ENCODE measurements at regions not wholly inside any gene's neighbourhood (a gene's known extent, or its start where the extent isn't known, plus 50 kb on each side); places are given as distances from the start of the nearest gene placed in this dataset.

- H3K4me3 ChIP-seq (ENCODE audit: low read depth, low read length), result no peak overlapping the region
- in situ Hi-C loops (cut with HindIII; ENCODE audit: low sequenced_read_pairs), result no loop called here
- DNase-seq (ENCODE audit: low read depth, low spot score), result peak; percentile 65
- TF ChIP-seq CTCF (IDR thresholded peaks at IDR 0.05; ENCODE audit: low read depth, low read length), result no peak
Observed at GRCh38 chr1:221991221-221991620, 249.3 kb upstream of the DUSP10 start.

- no peak for TF ChIP-seq CTCF (IDR thresholded peaks at IDR 0.05; ENCODE audit: low read depth, low read length)
- no peak overlapping the region for H3K4me3 ChIP-seq (ENCODE audit: low read depth, low read length)
- DNase-seq (ENCODE audit: low read depth, low spot score), result no peak
- in situ Hi-C loops (cut with HindIII; ENCODE audit: low sequenced_read_pairs), result no loop called here
Observed at GRCh38 chr1:221989741-221990140, 247.9 kb upstream of the DUSP10 start.

- TF ChIP-seq CTCF (IDR thresholded peaks at IDR 0.05; ENCODE audit: low read depth, low read length), result no peak
- DNase-seq (ENCODE audit: low read depth, low spot score), result no peak
- no peak overlapping the region for H3K4me3 ChIP-seq (ENCODE audit: low read depth, low read length)
- in situ Hi-C loops (cut with HindIII; ENCODE audit: low sequenced_read_pairs), result no loop called here
Observed at GRCh38 chr1:221988829-221989228, 246.9 kb upstream of the DUSP10 start.

- no peak for TF ChIP-seq CTCF (IDR thresholded peaks at IDR 0.05; ENCODE audit: low read depth, low read length)
- DNase-seq (ENCODE audit: low read depth, low spot score), result peak; percentile 35
- in situ Hi-C loops (cut with HindIII; ENCODE audit: low sequenced_read_pairs), result no loop called here
- no peak overlapping the region for H3K4me3 ChIP-seq (ENCODE audit: low read depth, low read length)
Observed at GRCh38 chr1:221987860-221988520, 246.1 kb upstream of the DUSP10 start.

GRCh38 chr1:221983444-221983843 lies 241.6 kb upstream of the DUSP10 start:
- in situ Hi-C loops (cut with HindIII; ENCODE audit: low sequenced_read_pairs), result no loop called here
- TF ChIP-seq CTCF (IDR thresholded peaks at IDR 0.05; ENCODE audit: low read depth, low read length), result no peak
- DNase-seq (ENCODE audit: low read depth, low spot score), result no peak
- no peak overlapping the region for H3K4me3 ChIP-seq (ENCODE audit: low read depth, low read length)

- no peak overlapping the region for H3K4me3 ChIP-seq (ENCODE audit: low read depth, low read length)
- in situ Hi-C loops (cut with HindIII; ENCODE audit: low sequenced_read_pairs), result no loop called here
- TF ChIP-seq CTCF (IDR thresholded peaks at IDR 0.05; ENCODE audit: low read depth, low read length), result no peak
- DNase-seq (ENCODE audit: low read depth, low spot score), result no peak
Observed at GRCh38 chr1:221981461-221981860, 239.6 kb upstream of the DUSP10 start.

All from astrocyte of the spinal cord (primary cell).